Heart left ventricle (tissue), 13 donors: ENCODE measurements at regions not wholly inside any gene's neighbourhood (a gene's known extent, or its start where the extent isn't known, plus 50 kb on each side); places are given as distances from the start of the nearest gene placed in this dataset.

Experiments
- CTCF ChIP-seq, 12 donors: fragments of 200-600 bp; sonication (generic) in 4 of 12; IDR thresholded peaks; one replicate each; pipeline versions ENCODE4 v1.5.0 to v1.8.0; 2018 to 2022; ENCODE audit warnings: antibody characterized with exemption in 12 of 12, mild to moderate bottlenecking in 5 of 12
- POLR2A ChIP-seq, 2 donors: fragments of 450-650 bp; IDR thresholded peaks; one replicate each; pipeline ENCODE4 v1.6.1; 2017; ENCODE audit warnings: antibody characterized with exemption in 2 of 2, mild to moderate bottlenecking in 2 of 2, moderate library complexity in 2 of 2
- donor health status: ischemic (EF 13 %, LVEDD 7.1; RV severe dilation, severe dysfunction).
- donor health status: DM: no; HTN: yes; CAD: no.
- donor health status: DM: no; HTN: no; CAD: no.
- donor health status: ischemic (EF 25% LVEDD 6.9; RV normal size, moderate dysfunction).
- donor health status: ischemic (EF 25% LVEDD 5.7; RV mildly dilated, moderate dysfunction).
- donor health status: ischemic (EF 35%, LVEDD 5.7; RV mildly dilated, moderate dysfunction).
- donor health status: nonischemic (EF 11% LVEDD 7.7; RV severe dilation, severe dysfunction).
- donor health status: DM: yes; HTN: yes; CAD: no.
- donor health status: PGD.
- donor health status: ischemic (EF 29% LVEDD 5.4; RV normal size, mild dysfunction).
- donor health status: nonischemic (EF 23%, LVEDD 6.1; RV moderate dilation, normal function).

GRCh38 chr3:110504401-110504800 is 567.2 kb upstream of the NECTIN3 start:
- TF ChIP-seq CTCF (IDR thresholded peaks at IDR 0.05), result no peak
- TF ChIP-seq POLR2A (IDR thresholded peaks at IDR 0.05), result no peak
